ENCODE measurements at regions not wholly inside any gene's neighbourhood (a gene's known extent, or its start where the extent isn't known, plus 50 kb on each side); places are given as distances from the start of the nearest gene placed in this dataset.

- H3K4me1 ChIP-seq (ENCODE audit: insufficient read depth, low read length): peaks cover 8% of the 10 kb centered on the region; the same call in 1 of the 2 replicates
- WGBS (ENCODE audit: low lambda C conversion rate): 0% methylated on average over 1 of the region's 1 CpG
- DNase-seq (ENCODE audit: low spot score) (no peak), ATAC-seq (no peak), FAIRE-seq (no peak)
- no peaks in the 10 kb centered on the region for H3K9me3 ChIP-seq (ENCODE audit: low read length)
- no peak overlapping the region for H3K4me3 ChIP-seq (replicated peaks in 1 of 3; ENCODE audit: insufficient read depth in 1 of 3, low read depth in 2 of 3, low read length in 3 of 3)
- ChIA-PET POLR2A (no interaction called here), CTCF (ENCODE audit: low intra/inter-chr PET ratio, low total read pairs) (no interaction called here)
- H3K27me3 ChIP-seq (ENCODE audit: control insufficient read depth in 1 of 2, insufficient read depth in 2 of 2, low read length in 2 of 2): peaks cover 0 to 3% of the 10 kb centered on the region in 2 experiments; a peak in 1 of 5 replicates
- H2AFZ ChIP-seq (ENCODE audit: low read length): no peak overlapping the region
- intact Hi-C loops (cut with micrococcal nuclease; ENCODE audit: unreplicated experiment) (no loop called here), in situ Hi-C loops (cut with HindIII; ENCODE audit: extremely low pct_ligation_motif_present, low pct_unique_long_range_greater_than_20kb) (no loop called here)
- no peak overlapping the region for H3K4me2 ChIP-seq (ENCODE audit: low read depth, low read length)
- no peaks in the 10 kb centered on the region for H3K79me2 ChIP-seq (ENCODE audit: insufficient read depth, low read length)
- no TSS peak for BruUV-seq (replicated peaks)
- no peaks in the 10 kb centered on the region for H3K36me3 ChIP-seq (replicated peaks in 1 of 2; ENCODE audit: control insufficient read depth in 1 of 2, insufficient read depth in 2 of 2, low read length in 2 of 2)
- no peaks in the 10 kb centered on the region for H4K20me1 ChIP-seq (ENCODE audit: insufficient read depth, low read length)
- no peak overlapping the region for H3K9ac ChIP-seq (ENCODE audit: insufficient read depth, low read depth, low read length)
- H3K27ac ChIP-seq (ENCODE audit: extremely low read length, insufficient read depth, low read length): no peak overlapping the region
- TF ChIP-seq JUN (CRISPR knock-in tag; IDR thresholded peaks at IDR 0.05) (no peak), ZNF138 (CRISPR knock-in tag; IDR thresholded peaks at IDR 0.05; ENCODE audit: low read depth) (no peak), MED8 (CRISPR knock-in tag; IDR thresholded peaks at IDR 0.05; ENCODE audit: insufficient replicate concordance) (no peak), ZSCAN5A (CRISPR knock-in tag; IDR thresholded peaks at IDR 0.05; ENCODE audit: borderline replicate concordance) (no peak), HIC2 (CRISPR knock-in tag; IDR thresholded peaks at IDR 0.05; ENCODE audit: low read depth) (no peak), REPIN1 (CRISPR knock-in tag; IDR thresholded peaks at IDR 0.05; ENCODE audit: borderline replicate concordance, low read depth) (no peak), AHDC1 (CRISPR knock-in tag; IDR thresholded peaks at IDR 0.05; ENCODE audit: borderline replicate concordance) (no peak), AFF4 (CRISPR knock-in tag; IDR thresholded peaks at IDR 0.05) (no peak), ZFP1 (CRISPR knock-in tag; IDR thresholded peaks at IDR 0.05) (no peak), KMT2A (CRISPR knock-in tag; IDR thresholded peaks at IDR 0.05) (no peak)
Observed at GRCh38 chr9:81289622-81290021, 399.7 kb downstream of the TLE1 start.
